Heart left ventricle (tissue), 13 donors: ENCODE measurements at regions not wholly inside any gene's neighbourhood (a gene's known extent, or its start where the extent isn't known, plus 50 kb on each side); places are given as distances from the start of the nearest gene placed in this dataset.

Experiments used
- POLR2A ChIP-seq, 2 donors: fragments of 450-650 bp; IDR thresholded peaks; one replicate each; pipeline ENCODE4 v1.6.1; 2017; ENCODE audit warnings: antibody characterized with exemption in 2 of 2, mild to moderate bottlenecking in 2 of 2, moderate library complexity in 2 of 2
- TF ChIP-seq, protein P1 (sequence below), 12 donors: fragments of 200-600 bp; sonication (generic) in 4 of 12; IDR thresholded peaks; one replicate each; pipeline versions ENCODE4 v1.5.0 to v1.8.0; 2018 to 2022; ENCODE audit warnings: antibody characterized with exemption in 12 of 12, mild to moderate bottlenecking in 5 of 12
- donor health status: ischemic (EF 13 %, LVEDD 7.1; RV severe dilation, severe dysfunction).
- donor health status: DM: no; HTN: yes; CAD: no.
- donor health status: DM: no; HTN: no; CAD: no.
- donor health status: ischemic (EF 25% LVEDD 6.9; RV normal size, moderate dysfunction).
- donor health status: ischemic (EF 25% LVEDD 5.7; RV mildly dilated, moderate dysfunction).
- donor health status: ischemic (EF 35%, LVEDD 5.7; RV mildly dilated, moderate dysfunction).
- donor health status: nonischemic (EF 11% LVEDD 7.7; RV severe dilation, severe dysfunction).
- donor health status: DM: yes; HTN: yes; CAD: no.
- donor health status: PGD.
- donor health status: ischemic (EF 29% LVEDD 5.4; RV normal size, mild dysfunction).
- donor health status: nonischemic (EF 23%, LVEDD 6.1; RV moderate dilation, normal function).

DNA sequence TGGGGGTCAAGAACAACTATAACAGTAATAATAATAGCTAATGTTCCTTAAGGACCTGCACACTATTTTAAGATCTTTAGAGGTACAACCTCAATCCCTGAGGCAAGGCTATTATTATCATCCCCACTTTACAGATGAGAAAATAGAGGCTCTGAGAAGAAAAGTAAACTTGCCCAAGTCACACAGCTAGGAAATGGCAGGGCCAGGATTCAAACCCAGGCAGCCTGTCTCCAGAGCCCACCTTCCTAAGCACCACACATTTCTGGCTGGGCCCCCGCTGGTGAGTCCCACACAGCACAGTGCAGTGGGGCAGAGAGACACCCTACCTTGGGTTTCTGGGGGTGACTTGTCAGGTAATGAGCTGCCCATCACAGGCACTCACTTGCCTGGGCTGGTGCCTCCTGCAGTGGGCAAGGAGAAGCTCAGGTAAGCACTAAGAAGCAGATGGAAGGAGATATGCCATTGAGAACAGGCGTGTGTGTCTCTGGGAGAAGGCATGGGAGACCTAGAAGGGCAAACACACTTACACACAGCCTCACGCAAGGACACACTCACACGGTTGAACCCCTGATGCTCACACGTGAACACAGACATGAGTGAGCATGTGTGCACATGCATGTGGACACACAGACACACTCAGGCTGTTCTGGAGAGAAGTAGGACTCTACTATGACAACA is 104.4 kb upstream of the ZMIZ1 start:
- TF ChIP-seq, protein P1, sequence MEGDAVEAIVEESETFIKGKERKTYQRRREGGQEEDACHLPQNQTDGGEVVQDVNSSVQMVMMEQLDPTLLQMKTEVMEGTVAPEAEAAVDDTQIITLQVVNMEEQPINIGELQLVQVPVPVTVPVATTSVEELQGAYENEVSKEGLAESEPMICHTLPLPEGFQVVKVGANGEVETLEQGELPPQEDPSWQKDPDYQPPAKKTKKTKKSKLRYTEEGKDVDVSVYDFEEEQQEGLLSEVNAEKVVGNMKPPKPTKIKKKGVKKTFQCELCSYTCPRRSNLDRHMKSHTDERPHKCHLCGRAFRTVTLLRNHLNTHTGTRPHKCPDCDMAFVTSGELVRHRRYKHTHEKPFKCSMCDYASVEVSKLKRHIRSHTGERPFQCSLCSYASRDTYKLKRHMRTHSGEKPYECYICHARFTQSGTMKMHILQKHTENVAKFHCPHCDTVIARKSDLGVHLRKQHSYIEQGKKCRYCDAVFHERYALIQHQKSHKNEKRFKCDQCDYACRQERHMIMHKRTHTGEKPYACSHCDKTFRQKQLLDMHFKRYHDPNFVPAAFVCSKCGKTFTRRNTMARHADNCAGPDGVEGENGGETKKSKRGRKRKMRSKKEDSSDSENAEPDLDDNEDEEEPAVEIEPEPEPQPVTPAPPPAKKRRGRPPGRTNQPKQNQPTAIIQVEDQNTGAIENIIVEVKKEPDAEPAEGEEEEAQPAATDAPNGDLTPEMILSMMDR (IDR thresholded peaks at IDR 0.05), result no peak
- TF ChIP-seq POLR2A (IDR thresholded peaks at IDR 0.05), result no peak
